ENCODE measurements at regions not wholly inside any gene's neighbourhood (a gene's known extent, or its start where the extent isn't known, plus 50 kb on each side); places are given as distances from the start of the nearest gene placed in this dataset.

DNA sequence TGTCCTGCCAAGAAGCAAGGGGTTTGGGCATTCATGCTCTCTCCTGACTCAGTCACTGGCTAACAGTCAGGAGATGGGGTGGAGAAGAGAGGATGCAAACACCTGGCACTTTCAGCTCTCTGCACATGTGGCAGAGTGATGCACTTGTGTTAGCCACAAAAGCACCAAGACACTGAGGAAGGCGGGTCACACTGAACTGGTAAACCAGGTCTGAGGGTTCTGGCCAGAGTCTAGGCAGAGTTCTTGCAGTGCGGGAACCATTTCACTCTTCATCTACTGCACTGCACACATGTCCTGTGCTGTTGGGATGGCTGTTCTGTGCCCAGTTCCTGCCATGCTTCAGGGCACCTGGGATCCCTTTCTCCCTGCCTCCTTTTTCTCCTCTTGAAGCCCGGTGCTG is 157.1 kb upstream of the GDNF start:
- TF ChIP-seq, protein P1, sequence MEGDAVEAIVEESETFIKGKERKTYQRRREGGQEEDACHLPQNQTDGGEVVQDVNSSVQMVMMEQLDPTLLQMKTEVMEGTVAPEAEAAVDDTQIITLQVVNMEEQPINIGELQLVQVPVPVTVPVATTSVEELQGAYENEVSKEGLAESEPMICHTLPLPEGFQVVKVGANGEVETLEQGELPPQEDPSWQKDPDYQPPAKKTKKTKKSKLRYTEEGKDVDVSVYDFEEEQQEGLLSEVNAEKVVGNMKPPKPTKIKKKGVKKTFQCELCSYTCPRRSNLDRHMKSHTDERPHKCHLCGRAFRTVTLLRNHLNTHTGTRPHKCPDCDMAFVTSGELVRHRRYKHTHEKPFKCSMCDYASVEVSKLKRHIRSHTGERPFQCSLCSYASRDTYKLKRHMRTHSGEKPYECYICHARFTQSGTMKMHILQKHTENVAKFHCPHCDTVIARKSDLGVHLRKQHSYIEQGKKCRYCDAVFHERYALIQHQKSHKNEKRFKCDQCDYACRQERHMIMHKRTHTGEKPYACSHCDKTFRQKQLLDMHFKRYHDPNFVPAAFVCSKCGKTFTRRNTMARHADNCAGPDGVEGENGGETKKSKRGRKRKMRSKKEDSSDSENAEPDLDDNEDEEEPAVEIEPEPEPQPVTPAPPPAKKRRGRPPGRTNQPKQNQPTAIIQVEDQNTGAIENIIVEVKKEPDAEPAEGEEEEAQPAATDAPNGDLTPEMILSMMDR (IDR thresholded peaks at IDR 0.05; ENCODE audit: low read length) = no peak
- TF ChIP-seq EZH2 (IDR thresholded peaks at IDR 0.05; ENCODE audit: borderline replicate concordance, low read length) = no peak
